AG10803 (cell line): ENCODE measurements at regions not wholly inside any gene's neighbourhood (a gene's known extent, or its start where the extent isn't known, plus 50 kb on each side); places are given as distances from the start of the nearest gene placed in this dataset.
"Not testable (repeated sequence)": the region's sequence is repeated elsewhere in the genome, so short reads cannot be mapped to it uniquely, and the experiment has no call there.

ENCODE experiments used
- DNase-seq: peaks from one replicate; pipeline ENCODE4 v3.0.0; 2010; ENCODE audit warnings: low read depth
- H3K4me3 ChIP-seq: 2 replicates; pipeline ENCODE4 v1.5.1; 2011; ENCODE audit warnings: mild to moderate bottlenecking, low read length, control low read depth
- TF ChIP-seq, protein P1 (sequence below): conservative IDR thresholded peaks from 2 replicates; pipeline ENCODE4 v1.5.1; 2011; ENCODE audit warnings: mild to moderate bottlenecking, low read length, control low read depth, inconsistent platforms

DNA sequence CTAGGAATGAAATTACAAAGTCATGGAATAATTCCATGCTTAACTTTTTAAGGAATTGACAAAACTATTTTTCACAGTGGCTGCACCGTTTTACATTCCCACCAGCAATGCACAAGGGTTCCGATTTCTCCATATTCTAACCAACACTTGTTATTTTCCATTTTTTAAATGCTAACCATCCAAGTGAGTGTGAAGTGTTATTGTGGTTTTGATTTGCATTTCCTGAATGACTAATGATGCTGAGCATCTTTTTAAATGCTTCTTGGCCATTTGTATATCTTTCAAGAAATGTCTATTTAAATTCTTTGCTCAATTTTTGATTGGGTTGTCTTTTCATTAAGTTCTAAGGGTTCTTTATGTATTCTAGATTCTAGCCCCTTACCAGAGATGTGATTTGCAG lies 479.5 kb upstream of the SMARCA2 start:
- TF ChIP-seq, protein P1, sequence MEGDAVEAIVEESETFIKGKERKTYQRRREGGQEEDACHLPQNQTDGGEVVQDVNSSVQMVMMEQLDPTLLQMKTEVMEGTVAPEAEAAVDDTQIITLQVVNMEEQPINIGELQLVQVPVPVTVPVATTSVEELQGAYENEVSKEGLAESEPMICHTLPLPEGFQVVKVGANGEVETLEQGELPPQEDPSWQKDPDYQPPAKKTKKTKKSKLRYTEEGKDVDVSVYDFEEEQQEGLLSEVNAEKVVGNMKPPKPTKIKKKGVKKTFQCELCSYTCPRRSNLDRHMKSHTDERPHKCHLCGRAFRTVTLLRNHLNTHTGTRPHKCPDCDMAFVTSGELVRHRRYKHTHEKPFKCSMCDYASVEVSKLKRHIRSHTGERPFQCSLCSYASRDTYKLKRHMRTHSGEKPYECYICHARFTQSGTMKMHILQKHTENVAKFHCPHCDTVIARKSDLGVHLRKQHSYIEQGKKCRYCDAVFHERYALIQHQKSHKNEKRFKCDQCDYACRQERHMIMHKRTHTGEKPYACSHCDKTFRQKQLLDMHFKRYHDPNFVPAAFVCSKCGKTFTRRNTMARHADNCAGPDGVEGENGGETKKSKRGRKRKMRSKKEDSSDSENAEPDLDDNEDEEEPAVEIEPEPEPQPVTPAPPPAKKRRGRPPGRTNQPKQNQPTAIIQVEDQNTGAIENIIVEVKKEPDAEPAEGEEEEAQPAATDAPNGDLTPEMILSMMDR = no peak
- DNase-seq = no peak
- no peak overlapping the region for H3K4me3 ChIP-seq

DNA sequence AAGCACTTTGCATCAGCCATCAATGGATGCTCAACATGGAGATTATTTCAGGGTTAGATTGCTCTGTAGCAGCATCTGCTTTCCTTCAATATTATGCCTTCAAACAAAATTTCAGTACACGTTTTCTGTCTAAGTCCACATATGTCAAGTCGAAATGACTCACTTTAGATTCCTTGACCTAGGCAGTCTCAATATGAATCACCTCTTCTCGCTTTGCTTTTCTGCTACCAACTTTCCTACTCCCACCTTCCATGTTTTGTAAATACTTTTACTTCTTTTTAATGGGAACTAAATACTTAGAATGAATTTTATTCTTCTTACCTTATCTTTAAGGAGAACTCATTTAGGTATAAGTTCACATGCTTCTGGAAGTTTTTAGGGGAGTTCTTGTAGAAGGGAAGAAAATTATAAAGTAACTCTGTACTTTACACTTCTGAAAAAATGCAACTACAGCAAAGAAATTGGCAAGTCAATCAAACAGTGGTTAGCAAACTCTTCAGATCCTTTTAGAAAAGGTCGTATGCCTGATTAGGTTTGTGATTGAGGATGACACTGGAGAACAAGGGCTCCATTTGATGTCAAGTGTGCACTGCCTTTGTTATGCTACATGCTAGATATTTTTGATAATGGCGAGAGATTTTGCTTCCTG lies 478.5 kb upstream of the SMARCA2 start:
- TF ChIP-seq, protein P1 = no peak
- no peak for DNase-seq
- no peak overlapping the region for H3K4me3 ChIP-seq

- no peak overlapping the region for H3K4me3 ChIP-seq
- no peak for DNase-seq
- TF ChIP-seq, protein P1 = no peak
Observed at GRCh38 chr9:1538301-1538700, 476.8 kb upstream of the SMARCA2 start.

DNA sequence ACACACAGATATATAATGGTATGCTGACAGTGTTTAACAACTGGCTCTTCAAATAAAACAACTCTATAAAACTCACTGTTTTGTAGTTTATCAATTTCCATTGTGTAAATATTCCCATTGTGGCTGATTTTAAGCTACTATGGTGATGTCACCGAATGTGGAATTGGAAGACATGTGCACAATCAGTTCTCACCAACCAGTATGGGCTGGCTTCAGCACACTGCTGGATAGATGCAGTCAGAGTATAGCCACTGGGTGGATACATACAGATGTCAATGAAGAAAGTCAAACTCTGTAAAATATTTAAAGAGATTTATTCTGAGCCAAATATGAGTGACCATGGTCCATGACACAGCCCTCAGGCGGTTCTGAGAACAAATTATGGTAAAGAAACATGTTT lies 475.9 kb upstream of the SMARCA2 start:
- DNase-seq = no peak

DNA sequence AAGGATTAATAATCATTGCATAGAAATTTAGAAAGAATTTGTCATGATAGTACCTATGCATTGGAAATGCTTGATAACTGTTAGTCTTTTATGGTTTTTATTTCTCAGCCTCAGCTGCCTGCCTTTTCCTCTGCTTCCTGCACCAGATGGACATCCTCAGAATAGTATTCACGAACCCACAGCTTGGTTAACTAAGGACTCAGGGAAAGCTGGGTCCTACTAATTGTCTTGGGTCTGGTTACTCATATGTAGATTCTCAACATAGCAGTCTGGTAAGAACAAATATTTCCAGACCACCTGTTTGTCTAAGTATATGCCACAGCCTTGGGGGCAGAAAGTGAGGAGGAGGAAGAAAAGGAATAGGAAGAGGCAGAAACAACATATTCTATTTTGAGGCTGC lies 464.5 kb upstream of the SMARCA2 start:
- TF ChIP-seq, protein P1 = no peak
- DNase-seq = no peak
- no peak overlapping the region for H3K4me3 ChIP-seq

More for the DNA sequence above, 475.9 kb upstream of the SMARCA2 start:
- TF ChIP-seq, protein P1 = no peak
- no peak overlapping the region for H3K4me3 ChIP-seq

DNA sequence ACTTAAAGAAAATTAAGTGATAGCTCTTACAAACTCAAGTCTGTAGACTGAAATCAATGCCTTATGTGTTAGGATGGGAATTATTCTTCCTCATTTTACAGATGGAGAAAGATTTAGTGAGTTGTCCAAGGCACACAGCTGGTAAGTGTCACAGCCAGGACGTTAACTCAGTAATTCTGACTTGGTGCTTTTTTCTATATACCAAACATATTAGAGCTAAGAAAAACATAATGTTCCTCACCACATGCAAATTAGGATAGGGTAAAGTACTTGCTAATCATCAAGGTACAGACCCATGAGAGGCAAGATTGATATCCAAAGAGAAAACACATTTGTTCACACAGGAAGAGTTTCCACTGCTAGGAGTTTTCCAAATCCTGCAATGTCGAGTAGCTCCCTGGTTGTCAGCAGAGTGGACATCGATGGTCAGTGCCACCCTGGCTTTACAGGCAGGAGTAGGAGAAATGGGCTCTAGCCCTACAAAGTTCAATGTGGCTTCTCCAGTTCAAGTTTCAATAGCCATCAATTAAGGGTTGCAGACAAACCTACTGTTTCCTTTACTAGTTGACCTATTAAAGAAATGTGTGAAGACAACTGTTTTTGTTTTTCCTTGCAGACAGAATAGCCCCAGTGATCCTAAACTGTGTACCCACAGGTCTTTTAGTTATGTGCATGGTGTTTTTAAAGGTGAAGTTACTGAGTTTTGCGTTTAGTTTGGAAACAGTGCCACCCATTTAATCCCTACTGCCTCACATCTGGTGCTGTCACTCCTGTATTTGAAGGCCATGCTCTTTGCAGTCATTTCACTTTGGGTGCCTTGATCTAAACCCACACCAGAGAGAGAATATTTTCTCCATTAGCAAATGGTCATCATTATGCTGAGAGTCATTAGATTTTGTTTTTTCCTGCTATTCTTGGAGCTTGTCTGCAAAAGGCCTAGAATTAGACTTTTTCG lies 460.8 kb upstream of the SMARCA2 start:
- H3K4me3 ChIP-seq = no peak overlapping the region
- no peak for DNase-seq
- TF ChIP-seq, protein P1 = no peak

DNA sequence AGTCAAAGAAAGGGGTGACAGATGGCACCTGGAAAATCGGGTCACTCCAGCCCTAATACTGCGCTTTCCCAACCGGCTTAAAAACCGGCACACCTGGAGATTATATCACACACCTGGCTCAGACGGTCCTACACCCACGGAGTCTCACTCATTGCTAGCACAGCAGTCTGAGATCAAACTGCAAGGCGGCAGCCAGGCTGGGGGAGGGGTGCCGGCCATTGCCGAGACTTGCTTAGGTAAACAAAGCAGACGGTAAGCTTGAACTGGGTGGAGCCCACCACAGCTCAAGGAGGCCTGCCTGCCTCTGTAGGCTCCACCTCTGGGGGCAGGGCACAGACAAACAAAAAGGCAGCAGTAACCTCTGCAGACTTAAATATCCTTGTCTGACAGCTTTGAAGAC lies 456.5 kb upstream of the SMARCA2 start:
- not testable (repeated sequence) for H3K4me3 ChIP-seq, DNase-seq
